Neural cell (in vitro differentiated cells): ENCODE measurements at regions not wholly inside any gene's neighbourhood (a gene's known extent, or its start where the extent isn't known, plus 50 kb on each side); places are given as distances from the start of the nearest gene placed in this dataset.

Experiments used
- H2AFZ ChIP-seq: fragments of 200-600, 300-800 bp; sonication (generic), shearing (Covaris generic); 2 replicates; pipeline ENCODE4 v1.6.0; 2014; ENCODE audit warnings: low read depth, mild to moderate bottlenecking, antibody characterized with exemption, low read length, moderate library complexity
- H3F3A ChIP-seq: fragments of 200-600 bp; shearing (Covaris generic); 2 replicates; pipeline ENCODE4 v1.6.1; 2016; ENCODE audit warnings: mild to moderate bottlenecking, moderate library complexity, mixed read lengths, antibody characterized with exemption, low read length; ENCODE audit not compliant: insufficient read depth, poor library complexity, severe bottlenecking
- H3K27ac ChIP-seq: fragments of 200-600, 300-800 bp; sonication (generic), shearing (Covaris generic); 2 replicates; pipeline ENCODE4 v1.5.1; 2014; ENCODE audit warnings: mild to moderate bottlenecking, low read length, moderate library complexity
- H3K27me3 ChIP-seq: fragments of 300-800, 200-600 bp; sonication (generic), shearing (Covaris generic); 2 replicates; pipeline ENCODE4 v1.6.0; 2014; ENCODE audit warnings: mild to moderate bottlenecking, low read depth, low read length, moderate library complexity; ENCODE audit not compliant: insufficient read depth
- H3K36me3 ChIP-seq: fragments of 300-800, 200-600 bp; sonication (generic), shearing (Covaris generic); 2 replicates; pipeline ENCODE4 v1.5.1; 2014; ENCODE audit warnings: mild to moderate bottlenecking, antibody characterized with exemption, low read length, moderate library complexity; ENCODE audit not compliant: insufficient read depth
- H3K4me2 ChIP-seq: fragments of 300-800, 200-600 bp; sonication (generic), shearing (Covaris generic); 2 replicates; pipeline ENCODE4 v1.6.0; 2014; ENCODE audit warnings: mild to moderate bottlenecking, low read length
- H3K4me3 ChIP-seq: fragments of 300-800, 200-600 bp; sonication (generic), shearing (Covaris generic); 2 replicates; pipeline ENCODE4 v1.5.1; 2014; ENCODE audit warnings: mild to moderate bottlenecking, low read length, moderate library complexity
- H3K79me2 ChIP-seq: fragments of 200-600 bp; shearing (Covaris generic); replicated peaks from 2 replicates; pipeline ENCODE4 v1.6.0; 2014; ENCODE audit warnings: mild to moderate bottlenecking, low read length, moderate library complexity; ENCODE audit not compliant: insufficient read depth
- H3K9ac ChIP-seq: fragments of 300-800, 200-600 bp; sonication (generic), shearing (Covaris generic); 2 replicates; pipeline ENCODE4 v1.6.1; 2016; ENCODE audit warnings: mild to moderate bottlenecking, low read length, mixed read lengths
- H3K9me2 ChIP-seq: fragments of 200-600 bp; shearing (Covaris generic); 2 replicates; pipeline ENCODE4 v1.6.1; 2016; ENCODE audit warnings: mild to moderate bottlenecking, low read length, mixed read lengths; ENCODE audit not compliant: insufficient read depth
- H3K9me3 ChIP-seq: fragments of 200-600, 300-800 bp; sonication (generic), shearing (Covaris generic); 2 replicates; pipeline ENCODE4 v1.6.1; 2016; ENCODE audit warnings: mild to moderate bottlenecking, mixed run types, low read length, moderate library complexity, mixed read lengths
- H4K20me1 ChIP-seq: fragments of 200-600 bp; shearing (Covaris generic); 2 replicates; pipeline ENCODE4 v1.6.1; 2016; ENCODE audit warnings: mild to moderate bottlenecking, mixed run types; ENCODE audit not compliant: insufficient read depth
- EP300 ChIP-seq: fragments of 450-650 bp; conservative IDR thresholded peaks from 2 replicates; pipeline ENCODE4 v1.6.1; 2014; ENCODE audit warnings: antibody characterized with exemption, mild to moderate bottlenecking, moderate library complexity; ENCODE audit not compliant: poor library complexity, severe bottlenecking
- EZH2 ChIP-seq: fragments of 200-600, 300-800 bp; shearing (Covaris generic), sonication (generic); IDR thresholded peaks from 2 replicates; pipeline ENCODE4 v1.6.1; 2014; ENCODE audit warnings: antibody characterized with exemption, low read length, borderline replicate concordance, mild to moderate bottlenecking; ENCODE audit not compliant: insufficient read depth, poor library complexity, severe bottlenecking
- MXI1 ChIP-seq: fragments of 450-650 bp; conservative IDR thresholded peaks from 2 replicates; pipeline ENCODE4 v1.6.1; 2014; ENCODE audit warnings: antibody characterized with exemption, mild to moderate bottlenecking; ENCODE audit not compliant: poor library complexity, severe bottlenecking
- POLR2AphosphoS5 ChIP-seq: IDR thresholded peaks from 2 replicates; pipeline ENCODE4 v1.6.1; 2012
- RAD21 ChIP-seq: fragments of 450-650 bp; conservative IDR thresholded peaks from 2 replicates; pipeline ENCODE4 v1.6.1; 2014; ENCODE audit warnings: antibody characterized with exemption, mild to moderate bottlenecking, moderate library complexity
- SMC3 ChIP-seq: fragments of 450-650 bp; conservative IDR thresholded peaks from 2 replicates; pipeline ENCODE4 v1.6.1; 2014; ENCODE audit warnings: antibody characterized with exemption, mild to moderate bottlenecking, moderate library complexity; ENCODE audit not compliant: poor library complexity
- TAF1 ChIP-seq: IDR thresholded peaks from 2 replicates; pipeline ENCODE4 v1.6.1; 2012; ENCODE audit warnings: low read depth
- TF ChIP-seq, protein P1 (sequence below): IDR thresholded peaks from 2 replicates; pipeline ENCODE4 v1.6.1; 2012; ENCODE audit warnings: borderline replicate concordance
- TF ChIP-seq, protein P2 (sequence below): fragments of 450-650 bp; IDR thresholded peaks from 2 replicates; pipeline ENCODE4 v1.5.1; 2014; ENCODE audit warnings: antibody characterized with exemption, mild to moderate bottlenecking, moderate library complexity; ENCODE audit not compliant: poor library complexity, severe bottlenecking

DNA sequence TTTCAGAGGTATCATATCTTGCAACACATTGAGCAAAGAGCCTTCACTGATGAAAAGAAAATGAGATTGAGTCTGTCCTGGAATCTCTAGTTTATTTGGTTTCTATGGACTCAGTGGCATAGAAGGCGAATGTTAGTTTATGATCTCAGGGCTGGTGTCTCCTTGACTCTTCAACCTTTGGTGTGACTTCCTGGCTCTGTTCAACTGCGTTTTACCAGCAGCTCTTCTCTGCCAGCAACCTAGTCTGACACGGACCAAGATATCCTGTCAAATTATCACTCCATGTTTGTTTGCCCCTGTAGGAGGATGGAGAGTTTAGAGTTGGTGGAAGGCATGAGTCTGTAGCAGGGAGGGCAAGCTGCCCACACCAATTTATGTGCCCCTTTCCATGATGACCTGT is 82.9 kb upstream of the TBC1D5 start:
- no peak overlapping the region for H3K4me2 ChIP-seq
- no peaks in the 10 kb centered on the region for H3K9me3 ChIP-seq
- H3K27ac ChIP-seq: no peak overlapping the region
- H3K27me3 ChIP-seq: no peaks in the 10 kb centered on the region
- H3K4me3 ChIP-seq: no peak overlapping the region
- no peaks in the 10 kb centered on the region for H3F3A ChIP-seq
- no peaks in the 10 kb centered on the region for H4K20me1 ChIP-seq
- H3K9ac ChIP-seq: no peak overlapping the region
- H2AFZ ChIP-seq: no peak overlapping the region
- no peaks in the 10 kb centered on the region for H3K79me2 ChIP-seq
- H3K36me3 ChIP-seq: no peaks in the 10 kb centered on the region
- H3K9me2 ChIP-seq: no peaks in the 10 kb centered on the region
- TF ChIP-seq EZH2 (no peak), SMC3 (no peak), TAF1 (no peak), EP300 (no peak), MXI1 (no peak), POLR2AphosphoS5 (no peak), RAD21 (no peak)
- TF ChIP-seq, protein P1, sequence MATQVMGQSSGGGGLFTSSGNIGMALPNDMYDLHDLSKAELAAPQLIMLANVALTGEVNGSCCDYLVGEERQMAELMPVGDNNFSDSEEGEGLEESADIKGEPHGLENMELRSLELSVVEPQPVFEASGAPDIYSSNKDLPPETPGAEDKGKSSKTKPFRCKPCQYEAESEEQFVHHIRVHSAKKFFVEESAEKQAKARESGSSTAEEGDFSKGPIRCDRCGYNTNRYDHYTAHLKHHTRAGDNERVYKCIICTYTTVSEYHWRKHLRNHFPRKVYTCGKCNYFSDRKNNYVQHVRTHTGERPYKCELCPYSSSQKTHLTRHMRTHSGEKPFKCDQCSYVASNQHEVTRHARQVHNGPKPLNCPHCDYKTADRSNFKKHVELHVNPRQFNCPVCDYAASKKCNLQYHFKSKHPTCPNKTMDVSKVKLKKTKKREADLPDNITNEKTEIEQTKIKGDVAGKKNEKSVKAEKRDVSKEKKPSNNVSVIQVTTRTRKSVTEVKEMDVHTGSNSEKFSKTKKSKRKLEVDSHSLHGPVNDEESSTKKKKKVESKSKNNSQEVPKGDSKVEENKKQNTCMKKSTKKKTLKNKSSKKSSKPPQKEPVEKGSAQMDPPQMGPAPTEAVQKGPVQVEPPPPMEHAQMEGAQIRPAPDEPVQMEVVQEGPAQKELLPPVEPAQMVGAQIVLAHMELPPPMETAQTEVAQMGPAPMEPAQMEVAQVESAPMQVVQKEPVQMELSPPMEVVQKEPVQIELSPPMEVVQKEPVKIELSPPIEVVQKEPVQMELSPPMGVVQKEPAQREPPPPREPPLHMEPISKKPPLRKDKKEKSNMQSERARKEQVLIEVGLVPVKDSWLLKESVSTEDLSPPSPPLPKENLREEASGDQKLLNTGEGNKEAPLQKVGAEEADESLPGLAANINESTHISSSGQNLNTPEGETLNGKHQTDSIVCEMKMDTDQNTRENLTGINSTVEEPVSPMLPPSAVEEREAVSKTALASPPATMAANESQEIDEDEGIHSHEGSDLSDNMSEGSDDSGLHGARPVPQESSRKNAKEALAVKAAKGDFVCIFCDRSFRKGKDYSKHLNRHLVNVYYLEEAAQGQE: no peak
- TF ChIP-seq, protein P2, sequence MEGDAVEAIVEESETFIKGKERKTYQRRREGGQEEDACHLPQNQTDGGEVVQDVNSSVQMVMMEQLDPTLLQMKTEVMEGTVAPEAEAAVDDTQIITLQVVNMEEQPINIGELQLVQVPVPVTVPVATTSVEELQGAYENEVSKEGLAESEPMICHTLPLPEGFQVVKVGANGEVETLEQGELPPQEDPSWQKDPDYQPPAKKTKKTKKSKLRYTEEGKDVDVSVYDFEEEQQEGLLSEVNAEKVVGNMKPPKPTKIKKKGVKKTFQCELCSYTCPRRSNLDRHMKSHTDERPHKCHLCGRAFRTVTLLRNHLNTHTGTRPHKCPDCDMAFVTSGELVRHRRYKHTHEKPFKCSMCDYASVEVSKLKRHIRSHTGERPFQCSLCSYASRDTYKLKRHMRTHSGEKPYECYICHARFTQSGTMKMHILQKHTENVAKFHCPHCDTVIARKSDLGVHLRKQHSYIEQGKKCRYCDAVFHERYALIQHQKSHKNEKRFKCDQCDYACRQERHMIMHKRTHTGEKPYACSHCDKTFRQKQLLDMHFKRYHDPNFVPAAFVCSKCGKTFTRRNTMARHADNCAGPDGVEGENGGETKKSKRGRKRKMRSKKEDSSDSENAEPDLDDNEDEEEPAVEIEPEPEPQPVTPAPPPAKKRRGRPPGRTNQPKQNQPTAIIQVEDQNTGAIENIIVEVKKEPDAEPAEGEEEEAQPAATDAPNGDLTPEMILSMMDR: no peak

DNA sequence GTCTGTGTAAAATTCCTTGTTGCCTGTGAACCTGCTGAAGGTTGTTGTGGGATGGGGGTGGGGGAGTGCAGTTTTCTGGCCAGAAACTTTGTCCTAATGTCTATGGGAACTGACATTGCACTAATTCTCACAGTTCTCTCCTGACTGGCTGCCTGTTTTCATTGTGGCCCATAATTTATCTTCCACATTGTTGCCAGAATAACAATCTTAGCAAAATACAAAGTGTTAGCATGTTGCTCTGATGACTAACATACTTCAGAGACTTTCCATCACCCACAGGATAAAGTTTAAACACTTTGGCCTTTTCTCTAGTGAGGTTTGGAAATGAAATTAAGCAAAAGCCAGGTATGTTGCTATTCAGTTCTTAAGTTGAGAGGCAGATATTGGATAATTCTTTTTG is 81.4 kb upstream of the TBC1D5 start:
- Histone ChIP-seq H2AFZ (no peak overlapping the region), H3K9me3 (no peaks in the 10 kb centered on the region), H3F3A (no peaks in the 10 kb centered on the region), H4K20me1 (no peaks in the 10 kb centered on the region), H3K9ac (no peak overlapping the region), H3K27ac (no peak overlapping the region), H3K36me3 (no peaks in the 10 kb centered on the region), H3K9me2 (no peaks in the 10 kb centered on the region), H3K79me2 (no peaks in the 10 kb centered on the region), H3K4me3 (no peak overlapping the region), H3K27me3 (no peaks in the 10 kb centered on the region), H3K4me2 (no peak overlapping the region)
- TF ChIP-seq EP300: no peak
- TF ChIP-seq POLR2AphosphoS5: no peak
- TF ChIP-seq, protein P1: no peak
- no peak for TF ChIP-seq SMC3
- TF ChIP-seq EZH2: no peak
